Ammon's horn (tissue), 1 donor: ENCODE measurements at regions not wholly inside any gene's neighbourhood (a gene's known extent, or its start where the extent isn't known, plus 50 kb on each side); places are given as distances from the start of the nearest gene placed in this dataset.
A peak's percentile ranks its signal among the peaks of the same experiment; 100 is the strongest.
"Not testable (repeated sequence)": the region's sequence is repeated elsewhere in the genome, so short reads cannot be mapped to it uniquely, and the experiment has no call there.

ENCODE experiments used
- DNase-seq: peaks from one replicate; pipeline ENCODE4 v3.0.0-alpha.2; 2016; ENCODE audit warnings: low spot score

- not testable (repeated sequence) for DNase-seq
These were observed 80.3 kb downstream of the ZNF474 start for GRCh38 chr5:122209601-122210000.

GRCh38 chr5:122218778-122219177 is 89.4 kb downstream of the ZNF474 start:
- no peak for DNase-seq

GRCh38 chr5:122219436-122220166 is 90.3 kb downstream of the ZNF474 start:
- peak; percentile 57 for DNase-seq

DNA sequence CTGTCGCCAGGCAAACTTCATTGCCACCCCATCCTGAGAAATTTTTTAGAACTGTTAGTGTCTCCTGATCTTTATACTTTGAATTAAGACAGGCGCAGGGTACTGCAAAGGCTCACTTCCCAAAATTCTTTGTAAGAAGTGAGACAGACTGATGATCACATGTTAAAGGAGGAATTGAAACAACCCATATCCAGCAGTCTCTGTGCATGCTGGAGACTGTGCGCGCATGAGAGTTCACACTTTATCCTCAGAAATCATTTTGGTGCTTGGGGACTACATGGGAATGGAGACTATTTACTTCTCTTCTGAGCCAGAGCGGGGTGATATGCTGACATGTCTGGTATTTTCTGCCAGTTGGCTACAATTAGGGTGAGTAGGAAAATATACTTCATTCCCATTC is 91.2 kb downstream of the ZNF474 start:
- peak; percentile 61 for DNase-seq

DNA sequence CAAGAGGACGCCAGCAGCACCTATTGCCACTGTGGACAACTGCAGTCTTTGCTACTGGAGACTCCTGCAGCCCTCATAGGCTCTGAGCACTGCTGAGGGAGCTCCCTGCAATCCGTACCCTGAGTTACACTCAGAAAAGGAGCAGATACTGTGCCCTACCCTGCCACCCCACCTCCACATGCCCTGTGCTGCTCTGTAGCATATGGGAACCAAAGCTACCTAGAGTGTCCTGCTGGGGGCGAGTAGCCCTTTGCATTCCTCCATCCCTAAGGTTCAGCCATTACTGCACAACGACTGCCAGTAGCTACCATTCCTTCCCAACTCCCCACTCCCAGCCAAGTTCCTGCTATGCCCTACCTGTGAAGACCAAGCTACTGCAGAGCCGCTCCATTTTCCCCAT is 90.2 kb upstream of the SNCAIP start:
- no peak for DNase-seq

GRCh38 chr5:122222580-122222979 is 89.5 kb upstream of the SNCAIP start:
- DNase-seq = no peak

DNA sequence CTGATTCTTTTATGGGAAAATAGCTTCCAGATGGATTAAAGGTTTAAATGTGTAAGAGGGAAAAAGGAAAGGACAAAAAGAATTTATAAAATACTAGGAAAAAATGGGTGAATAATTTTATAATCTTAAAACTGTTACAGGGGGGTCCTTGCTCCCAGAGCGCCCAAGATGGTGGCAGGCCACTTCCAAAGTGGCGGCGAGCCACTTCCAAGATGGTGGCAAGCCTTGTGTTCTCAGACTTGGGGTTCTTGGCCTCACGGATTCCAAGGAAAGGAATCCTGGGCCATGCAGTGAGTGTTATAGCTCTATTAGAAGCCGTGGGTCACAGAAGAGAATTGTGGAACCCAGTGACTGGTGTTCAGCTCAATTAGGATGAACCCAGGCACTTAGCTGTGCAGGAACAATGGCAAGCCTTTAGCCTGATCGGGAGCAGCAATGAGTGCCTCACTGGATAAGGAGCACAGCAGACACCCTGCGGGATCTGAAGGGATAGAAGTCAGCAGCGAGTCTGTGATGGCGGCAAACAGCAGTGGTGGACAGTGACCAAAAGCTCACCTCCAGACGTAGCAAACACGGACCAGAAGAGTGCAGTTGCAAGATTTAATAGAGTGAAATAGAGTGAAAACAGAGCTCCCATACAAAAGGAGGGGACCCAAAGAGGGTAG is 83.2 kb upstream of the SNCAIP start:
- DNase-seq = no peak

DNA sequence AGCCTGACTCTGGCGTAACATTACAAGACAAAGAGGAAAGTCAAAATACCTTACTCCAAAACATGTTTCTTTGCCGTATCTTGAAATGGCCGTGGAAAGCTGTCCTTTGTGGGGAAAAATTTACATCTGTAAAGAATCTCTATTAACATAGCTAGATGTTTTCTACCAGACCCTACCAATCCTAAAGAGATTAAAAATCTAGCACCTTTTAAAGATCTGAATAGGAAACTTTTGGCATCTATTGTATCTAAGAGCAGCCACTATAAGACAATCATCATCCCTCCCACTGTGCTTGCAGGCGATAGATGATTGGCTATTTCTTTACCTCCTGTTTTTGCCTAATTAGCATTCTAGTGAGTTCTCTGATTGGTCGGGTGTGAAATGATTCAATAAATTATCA is 82.5 kb upstream of the SNCAIP start:
- DNase-seq = no peak

GRCh38 chr5:122236270-122237040 is 75.6 kb upstream of the SNCAIP start:
- no peak for DNase-seq

GRCh38 chr5:122237906-122238305 is 74.1 kb upstream of the SNCAIP start:
- DNase-seq = peak; percentile 14

DNA sequence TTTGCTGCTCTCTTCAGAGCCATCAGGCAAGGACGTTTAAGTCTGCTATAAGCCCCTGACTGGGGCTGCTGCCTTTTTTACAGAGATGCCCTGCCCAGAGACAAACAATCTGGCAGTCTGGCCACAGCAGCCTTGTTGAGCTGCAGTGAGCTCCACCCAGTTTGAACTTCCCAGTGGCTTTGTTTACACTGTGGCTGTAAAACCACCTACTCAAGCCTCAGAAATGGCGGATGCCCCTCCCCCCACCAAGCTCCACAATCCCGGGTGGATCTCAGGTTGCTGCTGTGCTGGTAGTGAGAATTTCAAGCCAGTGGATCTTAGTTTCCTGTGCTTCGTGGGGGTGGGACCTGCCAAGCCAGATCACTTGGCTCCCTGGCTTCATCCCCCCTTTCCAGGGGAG is 59.7 kb upstream of the SNCAIP start:
- no peak for DNase-seq

DNA sequence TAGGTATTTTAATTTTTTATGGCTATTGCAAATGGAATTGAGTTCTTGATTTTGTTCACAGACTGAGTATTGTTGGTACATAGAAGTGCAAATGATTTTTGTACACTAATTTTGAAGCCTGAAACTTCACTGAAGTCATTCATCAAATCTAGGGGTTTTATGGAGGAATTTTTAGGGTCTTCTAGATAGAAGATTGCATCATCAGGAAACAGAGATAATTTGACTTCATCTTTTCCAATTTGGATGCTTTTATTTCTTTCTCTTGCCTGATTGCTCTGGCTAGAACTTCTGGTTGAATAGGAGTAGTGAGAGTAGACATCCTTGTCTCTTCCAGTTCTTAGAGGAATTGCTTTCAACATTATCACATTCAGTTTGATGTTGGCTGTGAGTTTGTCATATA is 58.2 kb upstream of the SNCAIP start:
- DNase-seq = no peak

DNA sequence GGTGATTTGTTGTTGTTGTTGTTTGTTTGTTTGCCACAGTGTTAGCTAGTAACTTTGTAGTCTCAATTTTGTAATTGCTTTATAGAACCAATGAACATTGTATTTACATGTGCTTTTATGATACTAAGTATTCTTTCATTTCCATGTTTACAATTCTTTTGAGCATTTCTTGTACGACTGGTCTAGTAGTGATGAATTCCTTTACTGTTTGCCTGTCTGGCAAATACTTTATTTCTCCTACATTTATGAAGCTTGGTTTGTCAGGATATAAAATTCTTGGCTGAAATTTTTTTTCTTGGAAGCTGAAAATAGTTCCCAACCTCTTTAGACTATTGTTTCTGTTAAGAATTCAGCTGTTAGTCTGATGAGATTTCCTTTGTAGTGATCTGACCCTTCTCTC is 55.6 kb upstream of the SNCAIP start:
- no peak for DNase-seq

DNA sequence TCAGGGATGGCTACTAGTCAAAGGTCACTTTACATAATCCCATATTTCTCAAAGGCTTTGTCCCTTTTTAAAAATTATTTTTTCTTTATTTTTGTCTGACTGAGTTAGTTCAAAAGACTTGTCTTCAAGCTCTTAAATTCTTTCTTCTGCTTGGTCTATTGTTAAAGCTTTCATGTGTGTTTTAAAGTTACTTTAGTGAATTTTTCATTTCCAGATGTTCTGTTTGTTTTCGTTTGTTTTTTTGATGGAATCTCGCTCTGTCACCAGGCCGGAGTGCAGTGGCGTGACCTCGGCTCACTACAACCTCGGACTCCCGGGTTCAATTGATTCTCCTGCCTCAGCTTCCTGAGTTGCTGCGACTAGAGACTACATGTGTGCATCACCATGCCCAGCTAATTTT is 55.0 kb upstream of the SNCAIP start:
- DNase-seq = no peak

- DNase-seq = no peak
These were observed 53.8 kb upstream of the SNCAIP start for GRCh38 chr5:122258241-122258640.

DNA sequence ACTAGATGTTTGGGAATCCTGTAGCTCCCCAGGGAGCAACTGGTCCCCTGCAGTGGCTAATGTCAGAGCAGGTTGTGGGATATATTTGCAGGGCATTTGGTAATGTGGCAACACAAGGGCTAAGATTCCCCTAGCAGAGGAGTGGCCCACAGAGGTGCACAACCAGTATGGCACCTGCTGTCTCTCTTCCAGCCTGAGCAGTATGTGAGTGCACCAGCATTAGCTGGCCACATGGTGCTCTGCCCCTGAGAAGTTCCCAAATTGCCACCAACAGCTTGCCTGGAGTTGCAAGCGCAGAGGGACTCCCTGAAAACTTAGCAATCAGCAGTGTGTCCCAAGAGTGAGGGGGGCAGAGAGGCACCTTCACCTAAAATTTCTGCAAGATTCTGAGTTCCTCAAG is 53.2 kb upstream of the SNCAIP start:
- DNase-seq = no peak

- no peak for DNase-seq
These were observed 52.0 kb upstream of the SNCAIP start for GRCh38 chr5:122259995-122260394.

GRCh38 chr5:122262103-122262502 is 49.9 kb upstream of the SNCAIP start:
- DNase-seq = no peak
